Bronchial epithelial cell (primary cell): ENCODE measurements at regions not wholly inside any gene's neighbourhood (a gene's known extent, or its start where the extent isn't known, plus 50 kb on each side); places are given as distances from the start of the nearest gene placed in this dataset.

Experiments
- DNase-seq: peaks from one replicate; pipeline ENCODE4 v3.0.0-alpha.2; 2010; ENCODE audit warnings: low read depth
- FAIRE-seq: peaks from 2 replicates; lab custom pipeline; 2011; peaks lifted over from hg19 to GRCh38; lab: Jason Lieb, UNC
- H3K27me3 ChIP-seq: 2 replicates; pipeline ENCODE4 v1.5.1; 2011; ENCODE audit warnings: low read length; ENCODE audit not compliant: control insufficient read depth, insufficient read depth
- H3K36me3 ChIP-seq: 2 replicates; pipeline ENCODE4 v1.5.1; 2011; ENCODE audit warnings: low read length; ENCODE audit not compliant: control insufficient read depth, insufficient read depth
- H3K4me3 ChIP-seq: 2 replicates; pipeline ENCODE4 v1.5.1; 2011; ENCODE audit warnings: mild to moderate bottlenecking, low read depth, low read length, control low read depth
- CTCF ChIP-seq: IDR thresholded peaks from 2 replicates; pipeline ENCODE4 v1.5.1; 2011; ENCODE audit warnings: mild to moderate bottlenecking, moderate library complexity, low read length, control low read depth, inconsistent platforms; ENCODE audit not compliant: insufficient read depth, severe bottlenecking

GRCh38 chr1:168392958-168393549, 112.4 kb downstream of the TBX19 start:
- Histone ChIP-seq H3K36me3 (no peaks in the 10 kb centered on the region), H3K27me3 (no peaks in the 10 kb centered on the region), H3K4me3 (no peak overlapping the region)
- TF ChIP-seq CTCF: no peak
- DNase-seq (no peak), FAIRE-seq (no peak)

- no peak for TF ChIP-seq CTCF
- Histone ChIP-seq H3K4me3 (no peak overlapping the region), H3K36me3 (no peaks in the 10 kb centered on the region), H3K27me3 (no peaks in the 10 kb centered on the region)
- DNase-seq: peak; percentile 57
- FAIRE-seq: no peak
Measured at GRCh38 chr1:168391851-168392681, 111.4 kb downstream of the TBX19 start.

- H3K27me3 ChIP-seq: no peaks in the 10 kb centered on the region
- H3K36me3 ChIP-seq: no peaks in the 10 kb centered on the region
- FAIRE-seq (no peak), DNase-seq (peak; percentile 49)
- TF ChIP-seq CTCF: no peak
- no peak overlapping the region for H3K4me3 ChIP-seq
Measured at GRCh38 chr1:168390271-168390670, 109.6 kb downstream of the TBX19 start.

- TF ChIP-seq CTCF: no peak
- Histone ChIP-seq H3K36me3 (no peaks in the 10 kb centered on the region), H3K27me3 (no peaks in the 10 kb centered on the region), H3K4me3 (no peak overlapping the region)
- DNase-seq (no peak), FAIRE-seq (peak; percentile 55)
Measured at GRCh38 chr1:168387781-168388760, 107.4 kb downstream of the TBX19 start.

GRCh38 chr1:168386949-168387586, 106.4 kb downstream of the TBX19 start:
- no peak overlapping the region for H3K4me3 ChIP-seq
- H3K27me3 ChIP-seq: no peaks in the 10 kb centered on the region
- no peak for TF ChIP-seq CTCF
- FAIRE-seq: no peak
- H3K36me3 ChIP-seq: no peaks in the 10 kb centered on the region
- peak; percentile 87 for DNase-seq
